ENCODE measurements at regions not wholly inside any gene's neighbourhood (a gene's known extent, or its start where the extent isn't known, plus 50 kb on each side); places are given as distances from the start of the nearest gene placed in this dataset.

- TF ChIP-seq POLR2A (IDR thresholded peaks at IDR 0.05), result no peak
- no peak for TF ChIP-seq CTCF (IDR thresholded peaks at IDR 0.05)
These were observed 80.1 kb downstream of the RRAGC start for GRCh38 chr1:38779491-38779890.
